WTC11 (cell line): ENCODE measurements at regions not wholly inside any gene's neighbourhood (a gene's known extent, or its start where the extent isn't known, plus 50 kb on each side); places are given as distances from the start of the nearest gene placed in this dataset.

Source experiments
- ESRRA ChIP-seq: sonication (generic); formaldehyde crosslinking; IDR thresholded peaks from 2 replicates; pipeline ENCODE4 v1.8.1; 2022; ENCODE audit warnings: mild to moderate bottlenecking, missing genetic modification reagents, borderline replicate concordance
- FOXK1 ChIP-seq: sonication (generic); formaldehyde crosslinking; IDR thresholded peaks from 2 replicates; pipeline ENCODE4 v1.8.0; 2022; ENCODE audit warnings: mild to moderate bottlenecking, moderate library complexity, missing genetic modification reagents
- NR2C2 ChIP-seq: sonication (generic); formaldehyde crosslinking; IDR thresholded peaks from 2 replicates; pipeline ENCODE4 v1.8.0; 2022; ENCODE audit warnings: mild to moderate bottlenecking, missing genetic modification reagents
- TCF7 ChIP-seq: sonication (generic); formaldehyde crosslinking; IDR thresholded peaks from 2 replicates; pipeline ENCODE4 v1.8.0; 2022; ENCODE audit warnings: mild to moderate bottlenecking, low read depth, missing genetic modification reagents, moderate library complexity
- TF ChIP-seq, protein P1 (sequence below): fragments of 200-600 bp; IDR thresholded peaks from 2 replicates; pipeline ENCODE4 v1.8.0; 2022; ENCODE audit warnings: antibody characterized with exemption

DNA sequence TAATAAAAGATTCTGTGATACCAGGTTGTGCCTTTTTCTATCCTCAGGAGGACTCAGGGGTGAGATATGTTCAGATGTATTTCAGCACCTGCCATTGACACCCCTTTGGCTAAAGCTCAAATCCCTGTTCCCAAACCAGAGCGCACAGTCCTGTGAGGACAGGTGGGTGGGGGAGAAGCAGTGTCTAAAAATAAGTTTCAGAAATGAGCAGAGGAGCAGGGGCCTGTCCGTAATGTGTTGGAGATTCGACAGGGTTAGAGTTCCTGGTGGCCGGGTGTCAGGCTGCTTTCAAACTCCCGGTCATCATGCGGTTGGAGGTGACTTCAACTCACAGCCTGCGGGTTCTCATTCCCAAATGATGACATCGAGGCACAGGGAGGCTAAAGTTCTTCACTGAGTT, 211.5 kb downstream of the KLF6 start:
- TF ChIP-seq, protein P1, sequence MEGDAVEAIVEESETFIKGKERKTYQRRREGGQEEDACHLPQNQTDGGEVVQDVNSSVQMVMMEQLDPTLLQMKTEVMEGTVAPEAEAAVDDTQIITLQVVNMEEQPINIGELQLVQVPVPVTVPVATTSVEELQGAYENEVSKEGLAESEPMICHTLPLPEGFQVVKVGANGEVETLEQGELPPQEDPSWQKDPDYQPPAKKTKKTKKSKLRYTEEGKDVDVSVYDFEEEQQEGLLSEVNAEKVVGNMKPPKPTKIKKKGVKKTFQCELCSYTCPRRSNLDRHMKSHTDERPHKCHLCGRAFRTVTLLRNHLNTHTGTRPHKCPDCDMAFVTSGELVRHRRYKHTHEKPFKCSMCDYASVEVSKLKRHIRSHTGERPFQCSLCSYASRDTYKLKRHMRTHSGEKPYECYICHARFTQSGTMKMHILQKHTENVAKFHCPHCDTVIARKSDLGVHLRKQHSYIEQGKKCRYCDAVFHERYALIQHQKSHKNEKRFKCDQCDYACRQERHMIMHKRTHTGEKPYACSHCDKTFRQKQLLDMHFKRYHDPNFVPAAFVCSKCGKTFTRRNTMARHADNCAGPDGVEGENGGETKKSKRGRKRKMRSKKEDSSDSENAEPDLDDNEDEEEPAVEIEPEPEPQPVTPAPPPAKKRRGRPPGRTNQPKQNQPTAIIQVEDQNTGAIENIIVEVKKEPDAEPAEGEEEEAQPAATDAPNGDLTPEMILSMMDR = no peak
- TF ChIP-seq FOXK1 (CRISPR knock-in tag) (no peak), ESRRA (CRISPR knock-in tag) (no peak), TCF7 (CRISPR knock-in tag) (no peak), NR2C2 (CRISPR knock-in tag) (no peak)
